CD14-positive monocyte (primary cell): ENCODE measurements at regions not wholly inside any gene's neighbourhood (a gene's known extent, or its start where the extent isn't known, plus 50 kb on each side); places are given as distances from the start of the nearest gene placed in this dataset.

Source experiments
- DNase-seq, 3 donors: peaks; one replicate each; pipeline ENCODE4 v3.0.0-alpha.2; 2011 to 2022
- H2AFZ ChIP-seq: 2 replicates; pipeline ENCODE4 v1.6.0; 2012; ENCODE audit warnings: mild to moderate bottlenecking, low read depth, low read length, inconsistent platforms; ENCODE audit not compliant: insufficient read depth, poor library complexity, severe bottlenecking
- H3K27ac ChIP-seq, 2 donors: 1 replicate in 1 of 2; 2 replicates in 1 of 2; pipeline ENCODE4 v1.5.1; 2012 to 2013; ENCODE audit warnings: low read length in 2 of 2, control low read depth in 1 of 2, inconsistent platforms in 1 of 2, low read depth in 1 of 2, mild to moderate bottlenecking in 1 of 2
- H3K27me3 ChIP-seq, 2 donors: one replicate each; pipeline versions ENCODE4 v1.6.0 to v1.6.1; 2011 to 2013; ENCODE audit warnings: low read length in 2 of 2; ENCODE audit not compliant: control insufficient read depth in 2 of 2, insufficient read depth in 2 of 2
- H3K36me3 ChIP-seq, 2 donors: replicated peaks in 1 of 2; 1 replicate in 1 of 2; 2 replicates in 1 of 2; pipeline versions ENCODE4 v1.5.1 to v1.6.1; 2012 to 2013; ENCODE audit warnings: low read length in 2 of 2, control low read depth in 1 of 2, inconsistent platforms in 1 of 2, mild to moderate bottlenecking in 1 of 2; ENCODE audit not compliant: insufficient read depth in 2 of 2, control insufficient read depth in 1 of 2
- H3K4me1 ChIP-seq, 2 donors: 1 replicate in 1 of 2; 2 replicates in 1 of 2; pipeline versions ENCODE4 v1.5.1 to v1.6.1; 2012 to 2013; ENCODE audit warnings: low read length in 2 of 2, control low read depth in 1 of 2, inconsistent platforms in 1 of 2, mild to moderate bottlenecking in 1 of 2, moderate library complexity in 1 of 2; ENCODE audit not compliant: insufficient read depth in 2 of 2, control insufficient read depth in 1 of 2
- H3K4me2 ChIP-seq: replicated peaks from 2 replicates; pipeline ENCODE3; 2012; ENCODE audit warnings: low read length, moderate library complexity, mild to moderate bottlenecking; ENCODE audit not compliant: poor library complexity, severe bottlenecking; ENCODE audit errors: extremely low read depth
- H3K4me3 ChIP-seq, 3 experiments: fragments of 200-600 bp in 1 of 3; sonication (generic) in 1 of 3; replicated peaks in 1 of 3; 1 replicate in 2 of 3; 2 replicates in 1 of 3; pipeline ENCODE4 v1.5.1; 2011 to 2013; ENCODE audit warnings: low read length in 3 of 3, mild to moderate bottlenecking in 3 of 3, control low read depth in 2 of 3, low read depth in 2 of 3, inconsistent platforms in 1 of 3, moderate library complexity in 1 of 3
- H3K79me2 ChIP-seq: 2 replicates; pipeline ENCODE4 v1.6.0; 2012; ENCODE audit warnings: mild to moderate bottlenecking, control low read depth, inconsistent platforms, low read length, moderate library complexity; ENCODE audit not compliant: insufficient read depth
- H3K9ac ChIP-seq: 2 replicates; pipeline ENCODE4 v1.6.0; 2017; ENCODE audit warnings: low read length, mild to moderate bottlenecking; ENCODE audit not compliant: insufficient read depth, poor library complexity, severe bottlenecking
- H3K9me3 ChIP-seq, 2 donors: replicated peaks in 1 of 2; 1 replicate in 1 of 2; 2 replicates in 1 of 2; pipeline versions ENCODE4 v1.5.1 to v1.6.1; 2012 to 2013; ENCODE audit warnings: low read length in 2 of 2, control low read depth in 1 of 2; ENCODE audit not compliant: control insufficient read depth in 1 of 2, insufficient read depth in 1 of 2
- H4K20me1 ChIP-seq: 2 replicates; pipeline ENCODE4 v1.6.0; 2012; ENCODE audit warnings: mild to moderate bottlenecking, low read length, control low read depth, moderate library complexity; ENCODE audit not compliant: insufficient read depth
- H3K27ac Mint-ChIP-seq, 7 donors: one replicate each; pipeline ENCODE4 v1.8.0; 2020; ENCODE audit warnings: mild to moderate bottlenecking in 7 of 7, mixed read lengths in 7 of 7, moderate library complexity in 6 of 7, inconsistent platforms in 2 of 7
- H3K27me3 Mint-ChIP-seq, 3 donors: one replicate each; pipeline ENCODE4 v1.8.0; 2021 to 2022; ENCODE audit warnings: low read depth in 3 of 3, mild to moderate bottlenecking in 3 of 3, mixed read lengths in 3 of 3, moderate library complexity in 3 of 3, inconsistent platforms in 1 of 3
- H3K36me3 Mint-ChIP-seq, 2 donors: one replicate each; pipeline ENCODE4 v1.8.0; 2020; ENCODE audit warnings: mixed read lengths in 2 of 2, inconsistent platforms in 1 of 2, mild to moderate bottlenecking in 1 of 2
- H3K4me1 Mint-ChIP-seq: one replicate; pipeline ENCODE4 v1.8.0; 2020; ENCODE audit warnings: mild to moderate bottlenecking, mixed read lengths
- H3K4me3 Mint-ChIP-seq, 2 donors: one replicate each; pipeline ENCODE4 v1.8.0; 2020; ENCODE audit warnings: mild to moderate bottlenecking in 2 of 2, mixed read lengths in 2 of 2, moderate library complexity in 1 of 2
- H3K9me3 Mint-ChIP-seq, 7 donors: one replicate each; pipeline ENCODE4 v1.8.0; 2020 to 2022; ENCODE audit warnings: mixed read lengths in 7 of 7, mild to moderate bottlenecking in 6 of 7, moderate library complexity in 6 of 7, inconsistent platforms in 2 of 7
- WGBS: methylation state at CpG from one replicate; pipeline ENCODE4 v1.1.5; 2013; ENCODE audit warnings: missing lambda C conversion rate; ENCODE audit not compliant: insufficient coverage; 5-methylcytosine and 5-hydroxymethylcytosine counted together
- intact Hi-C, 2 donors: fragments of 100-400 bp; cut with micrococcal nuclease; formaldehyde crosslinking; loops; one replicate each; pipeline versions ENCODE4 v1.15.0 to v1.15.1; 2023
- TF ChIP-seq, protein P1 (sequence below): fragments of 200-600 bp; IDR thresholded peaks from one replicate; pipeline ENCODE4 v1.8.0; 2022; ENCODE audit warnings: antibody characterized with exemption, mild to moderate bottlenecking

- 100% methylated on average over 1 of the region's 5 CpGs for WGBS
- no peaks in the 10 kb centered on the region for H3K36me3 Mint-ChIP-seq
- no peak for DNase-seq
- peaks cover 0 to 1% (median 1%) of the 10 kb centered on the region in 3 donors for H3K27me3 Mint-ChIP-seq
- Histone ChIP-seq H3K27me3 (no peaks in the 10 kb centered on the region), H3K4me2 (no peak overlapping the region), H2AFZ (no peak overlapping the region), H3K9ac (no peak overlapping the region), H3K4me3 (no peak overlapping the region), H4K20me1 (no peaks in the 10 kb centered on the region), H3K27ac (no peak overlapping the region), H3K79me2 (no peaks in the 10 kb centered on the region), H3K4me1 (no peaks in the 10 kb centered on the region), H3K9me3 (peaks cover 0 to 8% of the 10 kb centered on the region in 2 donors), H3K36me3 (no peaks in the 10 kb centered on the region)
- TF ChIP-seq, protein P1, sequence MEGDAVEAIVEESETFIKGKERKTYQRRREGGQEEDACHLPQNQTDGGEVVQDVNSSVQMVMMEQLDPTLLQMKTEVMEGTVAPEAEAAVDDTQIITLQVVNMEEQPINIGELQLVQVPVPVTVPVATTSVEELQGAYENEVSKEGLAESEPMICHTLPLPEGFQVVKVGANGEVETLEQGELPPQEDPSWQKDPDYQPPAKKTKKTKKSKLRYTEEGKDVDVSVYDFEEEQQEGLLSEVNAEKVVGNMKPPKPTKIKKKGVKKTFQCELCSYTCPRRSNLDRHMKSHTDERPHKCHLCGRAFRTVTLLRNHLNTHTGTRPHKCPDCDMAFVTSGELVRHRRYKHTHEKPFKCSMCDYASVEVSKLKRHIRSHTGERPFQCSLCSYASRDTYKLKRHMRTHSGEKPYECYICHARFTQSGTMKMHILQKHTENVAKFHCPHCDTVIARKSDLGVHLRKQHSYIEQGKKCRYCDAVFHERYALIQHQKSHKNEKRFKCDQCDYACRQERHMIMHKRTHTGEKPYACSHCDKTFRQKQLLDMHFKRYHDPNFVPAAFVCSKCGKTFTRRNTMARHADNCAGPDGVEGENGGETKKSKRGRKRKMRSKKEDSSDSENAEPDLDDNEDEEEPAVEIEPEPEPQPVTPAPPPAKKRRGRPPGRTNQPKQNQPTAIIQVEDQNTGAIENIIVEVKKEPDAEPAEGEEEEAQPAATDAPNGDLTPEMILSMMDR = no peak
- H3K27ac Mint-ChIP-seq = no peak overlapping the region
- H3K4me1 Mint-ChIP-seq = no peaks in the 10 kb centered on the region
- H3K4me3 Mint-ChIP-seq = no peak overlapping the region
- intact Hi-C loops = no loop called here
- peaks cover under 1 to 12% (median 4%) of the 10 kb centered on the region in 7 donors for H3K9me3 Mint-ChIP-seq
These were observed 1536.2 kb downstream of the AACS start for GRCh38 chr12:126601184-126602170.

- H3K9ac ChIP-seq = no peak overlapping the region
- H3K27ac ChIP-seq = no peak overlapping the region
- Mint-ChIP-seq H3K9me3 (peaks cover 0 to 12% (median 4%) of the 10 kb centered on the region in 7 donors), H3K4me3 (no peak overlapping the region), H3K27me3 (peaks cover 0 to 1% (median 0%) of the 10 kb centered on the region in 3 donors), H3K4me1 (no peaks in the 10 kb centered on the region), H3K27ac (no peak overlapping the region), H3K36me3 (no peaks in the 10 kb centered on the region)
- H3K4me1 ChIP-seq = no peaks in the 10 kb centered on the region
- H2AFZ ChIP-seq = no peak overlapping the region
- no CpG with 5 or more reads among the region's 7 CpGs for WGBS
- DNase-seq = no peak
- TF ChIP-seq, protein P1 = no peak
- intact Hi-C loops = no loop called here
- no peak overlapping the region for H3K4me2 ChIP-seq
- H4K20me1 ChIP-seq = no peaks in the 10 kb centered on the region
- H3K4me3 ChIP-seq = no peak overlapping the region
- H3K79me2 ChIP-seq = no peaks in the 10 kb centered on the region
- peaks cover 0 to 4% of the 10 kb centered on the region in 2 donors for H3K9me3 ChIP-seq
- H3K27me3 ChIP-seq = no peaks in the 10 kb centered on the region
- no peaks in the 10 kb centered on the region for H3K36me3 ChIP-seq
These were observed 1537.4 kb downstream of the AACS start for GRCh38 chr12:126602612-126603011.
